Suprapubic skin (tissue), 3 donors: ENCODE measurements at regions not wholly inside any gene's neighbourhood (a gene's known extent, or its start where the extent isn't known, plus 50 kb on each side); places are given as distances from the start of the nearest gene placed in this dataset.

ENCODE experiments used
- EP300 ChIP-seq: sonication (generic); formaldehyde crosslinking; IDR thresholded peaks from one replicate; pipeline ENCODE4 v1.6.1; 2017; ENCODE audit warnings: antibody characterized with exemption
- POLR2A ChIP-seq, 2 donors: fragments of 450-650 bp; IDR thresholded peaks; one replicate each; pipeline ENCODE4 v1.6.1; 2017; ENCODE audit warnings: antibody characterized with exemption in 2 of 2, mild to moderate bottlenecking in 2 of 2, moderate library complexity in 2 of 2
- TF ChIP-seq, protein P1 (sequence below), 2 donors: fragments of 200-600 bp in 1 of 2; fragments of 450-650 bp in 1 of 2; sonication (generic) in 1 of 2; IDR thresholded peaks; one replicate each; pipeline ENCODE4 v1.5.1; 2016 to 2019; ENCODE audit warnings: antibody characterized with exemption in 2 of 2, mild to moderate bottlenecking in 1 of 2, moderate library complexity in 1 of 2

DNA sequence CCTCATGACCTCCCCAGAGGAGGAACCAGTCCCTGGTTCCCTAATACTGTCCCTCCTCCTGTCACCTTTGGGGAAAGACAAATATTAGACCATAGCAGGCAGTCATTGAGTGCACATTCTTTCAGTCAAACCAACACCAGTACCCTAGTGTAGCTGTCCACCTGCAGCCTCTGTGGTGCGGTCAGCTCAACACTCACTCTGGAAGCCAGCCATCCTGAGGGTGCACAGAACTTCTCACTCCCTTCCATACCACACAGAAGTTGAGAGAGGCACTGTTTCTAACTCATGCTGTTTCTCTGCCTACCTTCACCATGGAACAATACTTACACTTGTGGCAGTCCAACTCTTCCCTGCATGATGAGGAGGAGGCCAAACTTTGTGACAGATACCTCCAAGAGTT lies 175.6 kb upstream of the FOXN2 start:
- TF ChIP-seq POLR2A (IDR thresholded peaks at IDR 0.05) = no peak
- TF ChIP-seq EP300 = no peak
- TF ChIP-seq, protein P1, sequence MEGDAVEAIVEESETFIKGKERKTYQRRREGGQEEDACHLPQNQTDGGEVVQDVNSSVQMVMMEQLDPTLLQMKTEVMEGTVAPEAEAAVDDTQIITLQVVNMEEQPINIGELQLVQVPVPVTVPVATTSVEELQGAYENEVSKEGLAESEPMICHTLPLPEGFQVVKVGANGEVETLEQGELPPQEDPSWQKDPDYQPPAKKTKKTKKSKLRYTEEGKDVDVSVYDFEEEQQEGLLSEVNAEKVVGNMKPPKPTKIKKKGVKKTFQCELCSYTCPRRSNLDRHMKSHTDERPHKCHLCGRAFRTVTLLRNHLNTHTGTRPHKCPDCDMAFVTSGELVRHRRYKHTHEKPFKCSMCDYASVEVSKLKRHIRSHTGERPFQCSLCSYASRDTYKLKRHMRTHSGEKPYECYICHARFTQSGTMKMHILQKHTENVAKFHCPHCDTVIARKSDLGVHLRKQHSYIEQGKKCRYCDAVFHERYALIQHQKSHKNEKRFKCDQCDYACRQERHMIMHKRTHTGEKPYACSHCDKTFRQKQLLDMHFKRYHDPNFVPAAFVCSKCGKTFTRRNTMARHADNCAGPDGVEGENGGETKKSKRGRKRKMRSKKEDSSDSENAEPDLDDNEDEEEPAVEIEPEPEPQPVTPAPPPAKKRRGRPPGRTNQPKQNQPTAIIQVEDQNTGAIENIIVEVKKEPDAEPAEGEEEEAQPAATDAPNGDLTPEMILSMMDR (IDR thresholded peaks at IDR 0.05) = no peak
